SK-N-SH (cell line): ENCODE measurements at regions not wholly inside any gene's neighbourhood (a gene's known extent, or its start where the extent isn't known, plus 50 kb on each side); places are given as distances from the start of the nearest gene placed in this dataset.
"Not testable (repeated sequence)": the region's sequence is repeated elsewhere in the genome, so short reads cannot be mapped to it uniquely, and the experiment has no call there.

Experiments
- CTCF ChIA-PET: fragments of 300-600, 350-600 bp; formaldehyde crosslinking; extraction: SDS; loops from one replicate; lab custom pipeline; 2021; lab: Yijun Ruan, JAX
- POLR2A ChIA-PET: fragments of 350-600 bp; sonication (Branson Sonifier 250); formaldehyde crosslinking; extraction: SDS; loops from one replicate; lab custom pipeline; 2020; ENCODE audit warnings: antibody characterized with exemption, inconsistent platforms; lab: Yijun Ruan, JAX
- DNase-seq: peaks from one replicate; pipeline ENCODE4 v3.0.0; 2012
- H2AFZ ChIP-seq: fragments of 200-600 bp; sonication (generic); 2 replicates; pipeline ENCODE4 v1.8.1; 2016; ENCODE audit warnings: antibody characterized with exemption, mild to moderate bottlenecking, low read depth
- H3F3A ChIP-seq: fragments of 200-600 bp; sonication (generic); replicated peaks from 2 replicates; pipeline ENCODE3; 2016; ENCODE audit warnings: antibody characterized with exemption, mild to moderate bottlenecking; ENCODE audit not compliant: insufficient read depth
- H3K27ac ChIP-seq, 2 experiments: fragments of 200-500 bp in 1 of 2; fragments of 200-600 bp in 1 of 2; sonication (Bioruptor generic) in 1 of 2; sonication (generic), shearing (Covaris generic) in 1 of 2; 2 replicates each; pipeline versions ENCODE4 v1.5.1 to v1.6.1; 2014 to 2016; ENCODE audit warnings: low read depth in 2 of 2, inconsistent platforms in 1 of 2, low read length in 1 of 2, mild to moderate bottlenecking in 1 of 2, mixed read lengths in 1 of 2
- H3K27me3 ChIP-seq: fragments of 200-600 bp; sonication (generic), shearing (Covaris generic); 2 replicates; pipeline ENCODE4 v1.6.1; 2016; ENCODE audit warnings: mixed run types; ENCODE audit not compliant: insufficient read depth
- H3K36me3 ChIP-seq, 2 experiments: fragments of 200-500 bp in 1 of 2; fragments of 200-600 bp in 1 of 2; sonication (Bioruptor generic) in 1 of 2; sonication (generic) in 1 of 2; replicated peaks in 1 of 2; 2 replicates each; pipeline versions ENCODE3 to v1.5.1; 2014 to 2016; ENCODE audit warnings: low read length in 1 of 2, mild to moderate bottlenecking in 1 of 2; ENCODE audit not compliant: insufficient read depth in 2 of 2, control insufficient read depth in 1 of 2
- H3K4me1 ChIP-seq, 2 experiments: fragments of 200-500 bp in 1 of 2; fragments of 200-600 bp in 1 of 2; sonication (Bioruptor generic) in 1 of 2; sonication (generic), shearing (Covaris generic) in 1 of 2; 2 replicates each; pipeline versions ENCODE4 v1.5.1 to v1.6.1; 2014 to 2016; ENCODE audit warnings: low read depth in 1 of 2, low read length in 1 of 2, mixed run types in 1 of 2; ENCODE audit not compliant: insufficient read depth in 2 of 2, control insufficient read depth in 1 of 2
- H3K4me2 ChIP-seq: fragments of 200-600 bp; sonication (generic), shearing (Covaris generic); 2 replicates; pipeline ENCODE4 v1.6.1; 2017; ENCODE audit warnings: mixed run types
- H3K4me3 ChIP-seq, 2 experiments: fragments of 200-500 bp in 1 of 2; fragments of 200-600 bp in 1 of 2; sonication (Bioruptor generic) in 1 of 2; sonication (generic), shearing (Covaris generic) in 1 of 2; 2 replicates each; pipeline versions ENCODE4 v1.5.1 to v1.8.1; 2014 to 2016; ENCODE audit warnings: low read depth in 2 of 2, inconsistent platforms in 1 of 2, low read length in 1 of 2, mild to moderate bottlenecking in 1 of 2, mixed read lengths in 1 of 2, moderate library complexity in 1 of 2
- H3K79me2 ChIP-seq: fragments of 200-600 bp; sonication (generic); 2 replicates; pipeline ENCODE4 v1.8.1; 2017; ENCODE audit warnings: mild to moderate bottlenecking; ENCODE audit not compliant: insufficient read depth
- H3K9ac ChIP-seq: fragments of 200-600 bp; sonication (generic); 2 replicates; pipeline ENCODE4 v1.6.1; 2017; ENCODE audit warnings: mixed run types
- H3K9me2 ChIP-seq: fragments of 200-600 bp; sonication (generic); 2 replicates; pipeline ENCODE4 v1.6.1; 2017; ENCODE audit warnings: mixed run types
- H3K9me3 ChIP-seq: fragments of 200-600 bp; sonication (generic); 2 replicates; pipeline ENCODE4 v1.6.1; 2017; ENCODE audit warnings: mixed run types, mild to moderate bottlenecking, moderate library complexity
- H4K20me1 ChIP-seq: fragments of 200-600 bp; sonication (generic); 2 replicates; pipeline ENCODE4 v1.6.1; 2017; ENCODE audit warnings: mild to moderate bottlenecking, mixed run types; ENCODE audit not compliant: insufficient read depth
- ELF1 ChIP-seq: IDR thresholded peaks from 2 replicates; pipeline ENCODE4 v1.4.0; 2012
- EP300 ChIP-seq, 2 experiments: IDR thresholded peaks; 2 replicates each; pipeline versions ENCODE4 v1.4.0 to v1.6.1; 2012; ENCODE audit warnings: borderline replicate concordance in 1 of 2, low read depth in 1 of 2, low read length in 1 of 2
- EZH2phosphoT487 ChIP-seq: fragments of 200-600 bp; sonication (generic); IDR thresholded peaks from 2 replicates; pipeline ENCODE4 v1.6.1; 2017; ENCODE audit warnings: low read depth, mixed run types, mild to moderate bottlenecking, antibody characterized with exemption, moderate library complexity, borderline replicate concordance
- GATA2 ChIP-seq: sonication (generic); formaldehyde crosslinking; IDR thresholded peaks from 2 replicates; pipeline ENCODE4 v1.5.0; 2020; ENCODE audit warnings: mild to moderate bottlenecking, missing genetic modification reagents
- JUND ChIP-seq: IDR thresholded peaks from 2 replicates; pipeline ENCODE4 v1.4.0; 2012
- MEF2A ChIP-seq: IDR thresholded peaks from 2 replicates; pipeline ENCODE4 v1.4.0; 2012; ENCODE audit warnings: low read depth, borderline replicate concordance
- MXI1 ChIP-seq: IDR thresholded peaks from 2 replicates; pipeline ENCODE4 v1.6.1; 2012; ENCODE audit warnings: mild to moderate bottlenecking, low read depth, low read length, improper control_type of control experiment
- RAD21 ChIP-seq: IDR thresholded peaks from 2 replicates; pipeline ENCODE4 v1.6.1; 2012; ENCODE audit warnings: mild to moderate bottlenecking, low read length
- RXRA ChIP-seq: IDR thresholded peaks from 2 replicates; pipeline ENCODE4 v1.4.0; 2012; ENCODE audit warnings: low read depth, mild to moderate bottlenecking, borderline replicate concordance
- SMC3 ChIP-seq: IDR thresholded peaks from 2 replicates; pipeline ENCODE4 v1.6.1; 2012; ENCODE audit warnings: low read depth, low read length, improper control_type of control experiment
- TAF1 ChIP-seq: IDR thresholded peaks from 2 replicates; pipeline ENCODE4 v1.6.1; 2012; ENCODE audit warnings: low read depth, mild to moderate bottlenecking, low read length, moderate library complexity, borderline replicate concordance
- TCF12 ChIP-seq: IDR thresholded peaks from 2 replicates; pipeline ENCODE4 v1.4.0; 2012
- WGBS: methylation state at CpG from one replicate; pipeline ENCODE4 v1.1.6; 2017; ENCODE audit warnings: low lambda C conversion rate; 5-methylcytosine and 5-hydroxymethylcytosine counted together
- TF ChIP-seq, protein P1 (sequence below): fragments of 200-600 bp; sonication (generic); IDR thresholded peaks from 2 replicates; pipeline ENCODE4 v1.6.1; 2017; ENCODE audit warnings: antibody characterized with exemption, mild to moderate bottlenecking, moderate library complexity
- TF ChIP-seq, protein P2 (sequence below): IDR thresholded peaks from 2 replicates; pipeline ENCODE4; 2012
- TF ChIP-seq, protein P3 (sequence below): IDR thresholded peaks from 2 replicates; pipeline ENCODE4 v1.4.0; 2012; ENCODE audit warnings: low read depth
- TF ChIP-seq, protein P4 (sequence below): fragments of 150-350 bp; IDR thresholded peaks from 2 replicates; pipeline ENCODE4 v1.6.1; 2017; ENCODE audit warnings: antibody characterized with exemption, low read length, low read depth, borderline replicate concordance

DNA sequence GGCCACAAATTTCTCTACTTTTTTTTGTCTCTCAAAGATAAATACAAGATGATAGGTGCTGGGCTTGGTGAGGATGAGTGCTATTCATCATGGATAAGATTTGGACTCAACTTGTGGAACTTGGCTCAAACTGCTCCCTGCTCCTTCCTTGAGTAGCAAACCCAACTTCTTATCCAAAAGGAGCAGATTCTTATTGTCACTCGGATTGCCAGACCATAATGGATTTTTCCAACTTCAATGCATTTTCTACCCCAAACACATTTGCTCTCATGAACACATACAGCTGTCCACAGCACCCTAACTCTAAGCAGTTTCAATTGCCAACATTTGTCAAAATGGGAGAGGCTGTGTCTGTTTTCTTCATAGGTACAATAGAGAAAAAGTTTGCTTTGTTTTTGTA is 99.5 kb upstream of the APCDD1 start:
- 6% methylated on average over 1 of the region's 1 CpG for WGBS
- DNase-seq: no peak
- Histone ChIP-seq H3K9ac (no peak overlapping the region), H2AFZ (no peak overlapping the region), H3K4me1 (peaks cover 0 to 4% of the 10 kb centered on the region in 2 experiments; a peak in 2 of 4 replicates), H3K27me3 (no peaks in the 10 kb centered on the region), H3F3A (no peaks in the 10 kb centered on the region), H3K4me2 (no peak overlapping the region), H3K9me2 (no peaks in the 10 kb centered on the region), H3K9me3 (no peaks in the 10 kb centered on the region), H3K79me2 (no peaks in the 10 kb centered on the region), H3K4me3 (no peak overlapping the region), H3K27ac (no peak overlapping the region), H4K20me1 (no peaks in the 10 kb centered on the region), H3K36me3 (no peaks in the 10 kb centered on the region)
- ChIA-PET CTCF (no interaction called here), POLR2A (no interaction called here)
- TF ChIP-seq, protein P1, sequence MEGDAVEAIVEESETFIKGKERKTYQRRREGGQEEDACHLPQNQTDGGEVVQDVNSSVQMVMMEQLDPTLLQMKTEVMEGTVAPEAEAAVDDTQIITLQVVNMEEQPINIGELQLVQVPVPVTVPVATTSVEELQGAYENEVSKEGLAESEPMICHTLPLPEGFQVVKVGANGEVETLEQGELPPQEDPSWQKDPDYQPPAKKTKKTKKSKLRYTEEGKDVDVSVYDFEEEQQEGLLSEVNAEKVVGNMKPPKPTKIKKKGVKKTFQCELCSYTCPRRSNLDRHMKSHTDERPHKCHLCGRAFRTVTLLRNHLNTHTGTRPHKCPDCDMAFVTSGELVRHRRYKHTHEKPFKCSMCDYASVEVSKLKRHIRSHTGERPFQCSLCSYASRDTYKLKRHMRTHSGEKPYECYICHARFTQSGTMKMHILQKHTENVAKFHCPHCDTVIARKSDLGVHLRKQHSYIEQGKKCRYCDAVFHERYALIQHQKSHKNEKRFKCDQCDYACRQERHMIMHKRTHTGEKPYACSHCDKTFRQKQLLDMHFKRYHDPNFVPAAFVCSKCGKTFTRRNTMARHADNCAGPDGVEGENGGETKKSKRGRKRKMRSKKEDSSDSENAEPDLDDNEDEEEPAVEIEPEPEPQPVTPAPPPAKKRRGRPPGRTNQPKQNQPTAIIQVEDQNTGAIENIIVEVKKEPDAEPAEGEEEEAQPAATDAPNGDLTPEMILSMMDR: no peak
- TF ChIP-seq, protein P2, sequence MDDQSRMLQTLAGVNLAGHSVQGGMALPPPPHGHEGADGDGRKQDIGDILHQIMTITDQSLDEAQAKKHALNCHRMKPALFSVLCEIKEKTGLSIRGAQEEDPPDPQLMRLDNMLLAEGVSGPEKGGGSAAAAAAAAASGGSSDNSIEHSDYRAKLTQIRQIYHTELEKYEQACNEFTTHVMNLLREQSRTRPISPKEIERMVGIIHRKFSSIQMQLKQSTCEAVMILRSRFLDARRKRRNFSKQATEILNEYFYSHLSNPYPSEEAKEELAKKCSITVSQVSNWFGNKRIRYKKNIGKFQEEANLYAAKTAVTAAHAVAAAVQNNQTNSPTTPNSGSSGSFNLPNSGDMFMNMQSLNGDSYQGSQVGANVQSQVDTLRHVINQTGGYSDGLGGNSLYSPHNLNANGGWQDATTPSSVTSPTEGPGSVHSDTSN: no peak
- no peak for TF ChIP-seq EP300 (IDR thresholded peaks at IDR 0.05; ENCODE audit: borderline replicate concordance in 1 of 2, low read depth in 1 of 2, low read length in 1 of 2)
- no peak for TF ChIP-seq MEF2A
- TF ChIP-seq ELF1: no peak
- no peak for TF ChIP-seq TCF12
- no peak for TF ChIP-seq GATA2 (CRISPR knock-in tag)

DNA sequence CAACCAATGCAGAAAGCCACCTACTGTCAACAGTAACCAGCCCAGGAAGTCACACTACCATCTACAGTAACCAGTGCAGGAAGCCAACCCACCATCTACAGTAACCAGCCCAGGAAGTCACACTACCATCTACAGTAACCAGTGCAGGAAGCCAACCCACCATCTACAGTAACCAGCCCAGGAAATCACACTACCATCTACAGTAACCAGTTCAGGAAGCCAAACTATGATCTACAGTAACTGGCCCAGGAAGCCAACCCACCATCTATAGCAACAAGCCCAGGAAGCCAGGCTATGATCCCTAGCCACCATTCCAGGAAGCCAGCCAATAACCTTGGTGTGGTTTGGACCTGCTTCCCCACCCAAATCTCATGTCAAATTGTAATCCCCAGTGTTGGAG is 97.4 kb upstream of the APCDD1 start:
- H3K36me3 ChIP-seq, H3K9ac ChIP-seq, H3K79me2 ChIP-seq, POLR2A ChIA-PET, H4K20me1 ChIP-seq, H3K4me1 ChIP-seq, H3K9me3 ChIP-seq, H3F3A ChIP-seq, H3K4me3 ChIP-seq, H3K27ac ChIP-seq, DNase-seq, CTCF ChIA-PET, H3K4me2 ChIP-seq, H3K27me3 ChIP-seq, H2AFZ ChIP-seq, H3K9me2 ChIP-seq: not testable (repeated sequence)

DNA sequence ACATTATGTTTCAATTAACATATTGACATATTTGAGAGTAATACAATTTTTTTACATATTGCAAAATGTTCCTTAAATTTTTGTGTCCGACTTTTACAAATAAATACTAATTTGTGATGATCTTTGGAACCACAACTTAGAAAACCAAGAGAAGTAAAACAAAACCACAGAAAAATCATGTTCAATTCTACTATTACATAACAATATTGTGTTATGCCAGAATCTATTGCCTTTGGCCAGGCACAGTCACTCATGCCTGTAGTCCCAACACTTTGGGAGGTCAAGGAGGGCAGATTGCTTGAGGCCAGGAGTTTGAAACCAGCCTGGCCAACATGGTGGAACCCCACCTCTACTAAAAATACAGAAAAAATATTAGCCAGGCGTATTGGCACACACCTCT is 92.8 kb upstream of the APCDD1 start:
- no peak overlapping the region for H3K4me2 ChIP-seq
- TF ChIP-seq, protein P3, sequence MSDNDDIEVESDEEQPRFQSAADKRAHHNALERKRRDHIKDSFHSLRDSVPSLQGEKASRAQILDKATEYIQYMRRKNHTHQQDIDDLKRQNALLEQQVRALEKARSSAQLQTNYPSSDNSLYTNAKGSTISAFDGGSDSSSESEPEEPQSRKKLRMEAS: no peak
- no peak for TF ChIP-seq EZH2phosphoT487
- TF ChIP-seq RXRA: no peak
- no peak for TF ChIP-seq SMC3
- no peak for TF ChIP-seq JUND
- no peak for TF ChIP-seq MXI1
- no peak for TF ChIP-seq TAF1
- TF ChIP-seq RAD21: no peak
- TF ChIP-seq, protein P4, sequence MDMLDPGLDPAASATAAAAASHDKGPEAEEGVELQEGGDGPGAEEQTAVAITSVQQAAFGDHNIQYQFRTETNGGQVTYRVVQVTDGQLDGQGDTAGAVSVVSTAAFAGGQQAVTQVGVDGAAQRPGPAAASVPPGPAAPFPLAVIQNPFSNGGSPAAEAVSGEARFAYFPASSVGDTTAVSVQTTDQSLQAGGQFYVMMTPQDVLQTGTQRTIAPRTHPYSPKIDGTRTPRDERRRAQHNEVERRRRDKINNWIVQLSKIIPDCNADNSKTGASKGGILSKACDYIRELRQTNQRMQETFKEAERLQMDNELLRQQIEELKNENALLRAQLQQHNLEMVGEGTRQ: no peak
- no peak overlapping the region for H2AFZ ChIP-seq
- H3K36me3 ChIP-seq: no peaks in the 10 kb centered on the region
- no peaks in the 10 kb centered on the region for H3F3A ChIP-seq
- H3K9ac ChIP-seq: no peak overlapping the region
- no peaks in the 10 kb centered on the region for H3K4me1 ChIP-seq
- H4K20me1 ChIP-seq: no peaks in the 10 kb centered on the region
- ChIA-PET POLR2A (no interaction called here), CTCF (interaction anchor here (0.6 kb wide), 1 partner anchor 303 kb away, joined by 3 read pairs; no protein-coding TSS in a partner anchor)
- no peaks in the 10 kb centered on the region for H3K9me3 ChIP-seq
- no peaks in the 10 kb centered on the region for H3K9me2 ChIP-seq
- no peak overlapping the region for H3K27ac ChIP-seq
- no peaks in the 10 kb centered on the region for H3K79me2 ChIP-seq
- DNase-seq: no peak
- H3K27me3 ChIP-seq: no peaks in the 10 kb centered on the region
- H3K4me3 ChIP-seq: no peak overlapping the region
- 22% methylated on average over 2 of the region's 2 CpGs for WGBS
